Tibial nerve (tissue), 4 donors: ENCODE measurements at regions not wholly inside any gene's neighbourhood (a gene's known extent, or its start where the extent isn't known, plus 50 kb on each side); places are given as distances from the start of the nearest gene placed in this dataset.

Experiments
- CTCF ChIP-seq, 5 experiments: fragments of 200-600 bp in 3 of 5; fragments of 450-650 bp in 2 of 5; sonication (generic) in 3 of 5; IDR thresholded peaks; one replicate each; pipeline ENCODE4 v1.5.1; 2016 to 2019; ENCODE audit warnings: antibody characterized with exemption in 5 of 5, mild to moderate bottlenecking in 3 of 5, moderate library complexity in 2 of 5
- EP300 ChIP-seq, 2 donors: sonication (generic); formaldehyde crosslinking; IDR thresholded peaks; one replicate each; pipeline ENCODE4 v1.6.1; 2017; ENCODE audit warnings: antibody characterized with exemption in 2 of 2, mild to moderate bottlenecking in 1 of 2
- POLR2A ChIP-seq, 2 donors: fragments of 450-650 bp; IDR thresholded peaks; one replicate each; pipeline ENCODE4 v1.6.1; 2017; ENCODE audit warnings: antibody characterized with exemption in 2 of 2, mild to moderate bottlenecking in 2 of 2, moderate library complexity in 2 of 2

- no peak for TF ChIP-seq CTCF (IDR thresholded peaks at IDR 0.05)
- no peak for TF ChIP-seq POLR2A (IDR thresholded peaks at IDR 0.05)
- no peak for TF ChIP-seq EP300 (IDR thresholded peaks at IDR 0.05)
These were observed 88.4 kb upstream of the LANCL2 start for GRCh38 chr7:55276572-55277295.
